PC-9 (cell line): ENCODE measurements at regions not wholly inside any gene's neighbourhood (a gene's known extent, or its start where the extent isn't known, plus 50 kb on each side); places are given as distances from the start of the nearest gene placed in this dataset.

Source experiments
- BruUV-seq: library from RNA; stranded (reverse); fragments of 400-500 nt; replicated peaks from 2 replicates; lab custom pipeline; 2021; lab: Mats Ljungman, UMichigan
- CTCF ChIA-PET: fragments of 300-600 bp; sonication (Branson Sonifier 250); formaldehyde crosslinking; loops from one replicate; lab custom pipeline; 2022; ENCODE audit warnings: antibody characterized with exemption; lab: Charles Lee
- POLR2A ChIA-PET: fragments of 300-600 bp; sonication (Branson Sonifier 250); formaldehyde crosslinking; loops from one replicate; lab custom pipeline; 2022; ENCODE audit warnings: antibody characterized with exemption; ENCODE audit not compliant: unreplicated experiment; lab: Charles Lee
- DNase-seq, 2 experiments: peaks; one replicate each; pipeline versions ENCODE4 v3.0.0 to v3.0.0-alpha.2; 2015 to 2022; ENCODE audit warnings: mixed read lengths in 1 of 2
- H2AFZ ChIP-seq: fragments of 200-600 bp; sonication (generic); 2 replicates; pipeline ENCODE4 v1.8.1; 2017; ENCODE audit warnings: antibody characterized with exemption
- H3F3A ChIP-seq: fragments of 200-600 bp; sonication (generic); 2 replicates; pipeline ENCODE4 v1.8.1; 2017; ENCODE audit warnings: antibody characterized with exemption, mild to moderate bottlenecking, low read depth; ENCODE audit not compliant: insufficient read depth
- H3K27ac ChIP-seq: fragments of 200-600 bp; sonication (generic); 2 replicates; pipeline ENCODE4 v1.6.1; 2016; ENCODE audit warnings: mixed run types
- H3K27me3 ChIP-seq: fragments of 200-600 bp; sonication (generic); 2 replicates; pipeline ENCODE4 v1.6.1; 2016; ENCODE audit warnings: low read depth, mixed run types; ENCODE audit not compliant: insufficient read depth
- H3K36me3 ChIP-seq: fragments of 200-600 bp; sonication (generic); 2 replicates; pipeline ENCODE4 v1.6.1; 2016; ENCODE audit warnings: low read depth, mixed run types
- H3K4me1 ChIP-seq: fragments of 200-600 bp; sonication (generic); replicated peaks from 2 replicates; pipeline ENCODE4 v1.6.1; 2016; ENCODE audit warnings: mixed run types; ENCODE audit not compliant: insufficient read depth
- H3K4me2 ChIP-seq: fragments of 200-600 bp; sonication (generic); 2 replicates; pipeline ENCODE4 v1.6.1; 2017; ENCODE audit warnings: mixed run types
- H3K4me3 ChIP-seq: fragments of 200-600 bp; sonication (generic); 2 replicates; pipeline ENCODE4 v1.6.1; 2016; ENCODE audit warnings: mixed run types
- H3K79me2 ChIP-seq: fragments of 200-600 bp; sonication (generic); 2 replicates; pipeline ENCODE4 v1.6.1; 2017; ENCODE audit warnings: low read depth, mixed run types
- H3K9me2 ChIP-seq: fragments of 200-600 bp; sonication (generic); 2 replicates; pipeline ENCODE4 v1.8.1; 2017; ENCODE audit warnings: mild to moderate bottlenecking; ENCODE audit not compliant: insufficient read depth
- H3K9me3 ChIP-seq: fragments of 200-600 bp; sonication (generic); 2 replicates; pipeline ENCODE4 v1.8.1; 2016; ENCODE audit warnings: low read depth; ENCODE audit not compliant: insufficient read depth
- H4K20me1 ChIP-seq: fragments of 200-600 bp; sonication (generic); 2 replicates; pipeline ENCODE4 v1.8.1; 2017; ENCODE audit not compliant: insufficient read depth
- EZH2 ChIP-seq: fragments of 200-600 bp; sonication (generic); IDR thresholded peaks from 2 replicates; pipeline ENCODE4 v1.8.0; 2017; ENCODE audit warnings: antibody characterized with exemption, low read depth
- intact Hi-C: fragments of 100-400 bp; cut with micrococcal nuclease; formaldehyde crosslinking; loops from one replicate; pipeline ENCODE4 v1.10.0; 2022; ENCODE audit not compliant: unreplicated experiment
- TF ChIP-seq, protein P1 (sequence below): fragments of 200-600 bp; sonication (generic); conservative IDR thresholded peaks from 2 replicates; pipeline ENCODE4 v1.6.1; 2017; ENCODE audit warnings: mixed run types, antibody characterized with exemption, mild to moderate bottlenecking, moderate library complexity

DNA sequence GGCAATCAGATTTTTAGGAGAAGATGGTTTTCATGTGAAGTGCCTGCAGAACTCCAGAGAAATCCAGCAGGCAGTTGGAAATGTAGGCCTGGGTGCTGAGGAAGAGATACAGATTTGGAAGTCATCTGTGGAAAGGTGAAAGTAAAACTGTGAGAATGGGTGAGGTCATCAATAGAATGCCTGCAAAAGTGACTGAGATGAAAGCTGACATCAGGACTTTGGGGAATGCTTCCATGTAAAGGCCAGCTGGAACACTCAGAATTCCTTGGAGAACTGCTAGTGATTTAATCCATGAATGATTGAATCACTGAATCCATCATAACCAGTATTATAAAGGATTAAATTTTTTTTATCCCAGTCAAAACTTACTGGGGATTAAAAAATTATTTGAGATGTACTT lies 124.5 kb upstream of the GIMD1 start:
- no peak overlapping the region for H2AFZ ChIP-seq

DNA sequence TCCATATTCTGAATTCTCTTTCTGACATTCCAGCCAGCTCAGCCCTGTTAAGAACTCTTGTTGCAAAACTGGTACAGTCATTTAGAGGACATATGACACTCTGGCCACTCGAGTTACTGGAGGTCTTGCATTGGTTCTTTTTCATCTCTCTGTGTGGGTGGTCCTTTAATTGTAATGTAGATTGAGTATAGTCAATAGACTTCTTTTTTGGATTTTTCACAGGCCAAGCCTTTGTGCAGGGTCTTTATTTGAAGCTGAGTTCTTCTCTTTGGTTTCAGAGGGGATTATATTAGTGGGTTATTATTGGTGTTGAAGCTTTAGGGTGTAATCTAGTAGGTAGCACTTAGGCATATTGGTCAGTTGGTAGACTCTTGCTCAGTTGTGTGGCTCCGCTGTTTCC lies 118.0 kb upstream of the GIMD1 start:
- H3F3A ChIP-seq = no peaks in the 10 kb centered on the region
- intact Hi-C loops = no loop called here
- no peak overlapping the region for H3K27ac ChIP-seq
- CTCF ChIA-PET = no interaction called here
- POLR2A ChIA-PET = no interaction called here
- no peaks in the 10 kb centered on the region for H4K20me1 ChIP-seq
- H3K9me3 ChIP-seq = no peaks in the 10 kb centered on the region
- BruUV-seq = no TSS peak
- H3K4me2 ChIP-seq = no peak overlapping the region
- no peak overlapping the region for H3K4me3 ChIP-seq
- H2AFZ ChIP-seq = no peak overlapping the region
- no peaks in the 10 kb centered on the region for H3K27me3 ChIP-seq
- no peak for DNase-seq
- no peaks in the 10 kb centered on the region for H3K36me3 ChIP-seq
- no peaks in the 10 kb centered on the region for H3K4me1 ChIP-seq
- no peaks in the 10 kb centered on the region for H3K79me2 ChIP-seq
- TF ChIP-seq, protein P1, sequence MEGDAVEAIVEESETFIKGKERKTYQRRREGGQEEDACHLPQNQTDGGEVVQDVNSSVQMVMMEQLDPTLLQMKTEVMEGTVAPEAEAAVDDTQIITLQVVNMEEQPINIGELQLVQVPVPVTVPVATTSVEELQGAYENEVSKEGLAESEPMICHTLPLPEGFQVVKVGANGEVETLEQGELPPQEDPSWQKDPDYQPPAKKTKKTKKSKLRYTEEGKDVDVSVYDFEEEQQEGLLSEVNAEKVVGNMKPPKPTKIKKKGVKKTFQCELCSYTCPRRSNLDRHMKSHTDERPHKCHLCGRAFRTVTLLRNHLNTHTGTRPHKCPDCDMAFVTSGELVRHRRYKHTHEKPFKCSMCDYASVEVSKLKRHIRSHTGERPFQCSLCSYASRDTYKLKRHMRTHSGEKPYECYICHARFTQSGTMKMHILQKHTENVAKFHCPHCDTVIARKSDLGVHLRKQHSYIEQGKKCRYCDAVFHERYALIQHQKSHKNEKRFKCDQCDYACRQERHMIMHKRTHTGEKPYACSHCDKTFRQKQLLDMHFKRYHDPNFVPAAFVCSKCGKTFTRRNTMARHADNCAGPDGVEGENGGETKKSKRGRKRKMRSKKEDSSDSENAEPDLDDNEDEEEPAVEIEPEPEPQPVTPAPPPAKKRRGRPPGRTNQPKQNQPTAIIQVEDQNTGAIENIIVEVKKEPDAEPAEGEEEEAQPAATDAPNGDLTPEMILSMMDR = no peak
- no peak for TF ChIP-seq EZH2
- H3K9me2 ChIP-seq = no peaks in the 10 kb centered on the region

More for the DNA sequence above, 124.5 kb upstream of the GIMD1 start:
- Histone ChIP-seq H3K79me2 (no peaks in the 10 kb centered on the region), H3K4me3 (no peak overlapping the region), H3K4me2 (no peak overlapping the region), H3K27me3 (no peaks in the 10 kb centered on the region), H3K9me2 (no peaks in the 10 kb centered on the region), H3K9me3 (no peaks in the 10 kb centered on the region), H3K4me1 (no peaks in the 10 kb centered on the region), H3F3A (no peaks in the 10 kb centered on the region), H4K20me1 (no peaks in the 10 kb centered on the region), H3K27ac (no peak overlapping the region), H3K36me3 (no peaks in the 10 kb centered on the region)
- DNase-seq = no peak
- CTCF ChIA-PET = no interaction called here
- no peak for TF ChIP-seq EZH2
- TF ChIP-seq, protein P1 = no peak
- BruUV-seq = no TSS peak
- POLR2A ChIA-PET = no interaction called here
- intact Hi-C loops = no loop called here

DNA sequence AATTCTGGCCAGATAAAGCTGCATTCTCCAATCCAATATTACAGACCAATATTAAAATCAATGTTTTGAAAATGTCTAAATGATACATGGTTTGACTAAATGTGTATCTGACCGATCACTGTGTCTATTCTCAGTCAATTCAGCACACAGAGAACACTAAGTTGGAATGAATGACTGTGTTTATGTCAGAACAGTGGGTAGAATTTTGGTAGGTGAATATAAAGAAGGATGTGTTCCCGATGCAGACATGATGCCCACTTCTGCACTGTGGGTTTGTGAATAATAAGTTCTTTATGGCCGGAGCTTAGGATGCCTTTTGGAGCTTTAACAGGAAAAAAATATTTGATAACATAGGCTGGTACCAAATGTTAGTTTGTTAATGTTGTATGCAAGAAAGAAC lies 113.2 kb upstream of the GIMD1 start:
- no peak overlapping the region for H2AFZ ChIP-seq
- no peaks in the 10 kb centered on the region for H4K20me1 ChIP-seq
- no TSS peak for BruUV-seq
- CTCF ChIA-PET = no interaction called here
- no peaks in the 10 kb centered on the region for H3K9me3 ChIP-seq
- POLR2A ChIA-PET = no interaction called here
- no peaks in the 10 kb centered on the region for H3F3A ChIP-seq
- no peaks in the 10 kb centered on the region for H3K9me2 ChIP-seq
- no peak overlapping the region for H3K4me2 ChIP-seq
- no peaks in the 10 kb centered on the region for H3K27me3 ChIP-seq
- no peak overlapping the region for H3K27ac ChIP-seq
- DNase-seq = no peak
- intact Hi-C loops = no loop called here
- H3K4me3 ChIP-seq = no peak overlapping the region
- no peaks in the 10 kb centered on the region for H3K4me1 ChIP-seq
- H3K79me2 ChIP-seq = no peaks in the 10 kb centered on the region
- no peaks in the 10 kb centered on the region for H3K36me3 ChIP-seq
- TF ChIP-seq EZH2 = no peak

DNA sequence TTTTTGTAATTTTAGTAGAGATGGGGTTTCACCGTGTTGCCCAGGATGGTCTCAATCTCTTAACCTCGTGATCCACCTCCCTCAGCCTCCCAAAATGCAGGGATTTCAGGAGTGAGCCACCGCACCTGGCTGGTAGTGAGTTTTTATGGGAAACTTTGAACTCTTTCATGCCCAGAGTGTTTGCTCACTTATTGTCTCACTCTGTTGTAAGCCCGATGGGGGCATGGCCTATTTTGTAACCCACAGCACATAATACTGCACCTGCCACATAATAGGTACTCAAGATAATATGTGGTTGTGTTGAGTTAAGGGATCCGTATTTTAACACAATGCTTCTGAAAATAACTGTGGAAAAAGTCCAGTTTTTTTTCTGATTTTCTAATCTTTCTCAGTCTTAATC lies 109.6 kb upstream of the GIMD1 start:
- intact Hi-C loops = no loop called here
- no peaks in the 10 kb centered on the region for H3K9me3 ChIP-seq
- no TSS peak for BruUV-seq
- H3K27me3 ChIP-seq = no peaks in the 10 kb centered on the region
- H3K4me2 ChIP-seq = no peak overlapping the region
- DNase-seq = no peak
- H2AFZ ChIP-seq = no peak overlapping the region
- TF ChIP-seq, protein P1 = no peak
- TF ChIP-seq EZH2 = no peak
- POLR2A ChIA-PET = interaction anchor here (0.7 kb wide), 1 partner anchor 136 kb away, joined by 5 read pairs; no protein-coding TSS in a partner anchor
- no peaks in the 10 kb centered on the region for H3K9me2 ChIP-seq
- no peaks in the 10 kb centered on the region for H3K79me2 ChIP-seq
- H3K4me1 ChIP-seq = no peaks in the 10 kb centered on the region
- no peaks in the 10 kb centered on the region for H4K20me1 ChIP-seq
- no peaks in the 10 kb centered on the region for H3K36me3 ChIP-seq
- H3K4me3 ChIP-seq = no peak overlapping the region
- CTCF ChIA-PET = no interaction called here
- no peak overlapping the region for H3K27ac ChIP-seq
- H3F3A ChIP-seq = no peaks in the 10 kb centered on the region
